ENCODE measurements at regions not wholly inside any gene's neighbourhood (a gene's known extent, or its start where the extent isn't known, plus 50 kb on each side); places are given as distances from the start of the nearest gene placed in this dataset.

DNA sequence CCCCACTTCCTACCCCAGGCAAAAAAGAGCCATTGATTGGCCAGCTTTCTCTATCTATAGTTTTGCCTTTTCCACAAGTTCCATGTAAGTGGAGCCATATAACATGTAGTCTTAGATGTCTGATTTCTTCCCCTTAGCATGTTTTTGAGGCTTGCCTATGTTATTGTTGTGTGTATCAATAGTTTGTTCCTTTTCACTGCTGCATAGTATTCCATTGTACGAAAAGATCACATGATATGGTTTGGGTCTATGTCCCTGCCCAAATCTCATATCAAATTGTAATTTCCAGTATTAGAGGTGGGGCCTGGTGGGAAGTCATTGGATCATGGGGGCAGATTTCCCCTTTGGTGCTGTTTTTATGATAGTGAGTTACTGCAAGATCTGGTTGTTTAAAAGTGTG lies 93.6 kb upstream of the RFLNA start:
- H4K5ac ChIP-seq (ENCODE audit: insufficient read length, low read depth, low read length), result no peak overlapping the region
- no peak overlapping the region for H2BK120ac ChIP-seq (ENCODE audit: low read depth, low read length, poor library complexity, severe bottlenecking)
- WGBS (ENCODE audit: extremely low coverage, insufficient read length, low lambda C conversion rate), result no CpG with 5 or more reads among the region's 1 CpG
- no peak overlapping the region for H3K56ac ChIP-seq (ENCODE audit: insufficient read length, low read depth, low read length)
- H3K27me3 ChIP-seq (ENCODE audit: insufficient read depth, low read length), result no peaks in the 10 kb centered on the region
- no peak overlapping the region for H3K18ac ChIP-seq (ENCODE audit: insufficient read length, low read depth, low read length)
- Mint-ChIP-seq H3K36me3 (ENCODE audit: insufficient read depth in 1 of 3, low read depth in 3 of 3) (peaks cover 0 to 19% (median 4%) of the 10 kb centered on the region in 3 experiments; a peak in 5 of 7 replicates), H3K27ac (no peak overlapping the region), H3K4me3 (no peak overlapping the region), H3K9me3 (peaks cover 6 to 17% of the 10 kb centered on the region in 2 experiments), H3K4me1 (peaks cover 8% of the 10 kb centered on the region in 2 experiments), H3K27me3 (ENCODE audit: low read depth) (no peaks in the 10 kb centered on the region)
- H3K79me1 ChIP-seq (ENCODE audit: insufficient read depth, low read depth, low read length, poor library complexity, severe bottlenecking), result no peaks in the 10 kb centered on the region
- no peak overlapping the region for H3T11ph ChIP-seq (ENCODE audit: low read length)
- H3K23ac ChIP-seq (ENCODE audit: insufficient read length, low read depth, low read length), result no peak overlapping the region
- no peak overlapping the region for H4K8ac ChIP-seq (replicated peaks; ENCODE audit: insufficient read length, low read depth, low read length)
- H3K4me2 ChIP-seq (ENCODE audit: insufficient read depth, insufficient read length, low read length), result no peak overlapping the region
- TF ChIP-seq CTCF (conservative IDR thresholded peaks at IDR 0.05), result no peak
- H4K91ac ChIP-seq (ENCODE audit: insufficient read length, low read depth, low read length), result no peak overlapping the region
- no peaks in the 10 kb centered on the region for H3K4me1 ChIP-seq (ENCODE audit: insufficient read depth, low read length)
- no peaks in the 10 kb centered on the region for H4K20me1 ChIP-seq (ENCODE audit: control insufficient read depth, insufficient read depth, insufficient read length)
- H3K4ac ChIP-seq (ENCODE audit: low read depth, low read length), result no peak overlapping the region
- no peak for DNase-seq
- H2BK20ac ChIP-seq (ENCODE audit: low read depth, low read length, poor library complexity, severe bottlenecking), result no peak overlapping the region
- no peak overlapping the region for H3K9ac ChIP-seq (ENCODE audit: extremely low read depth, insufficient read length, low read length)
- no peaks in the 10 kb centered on the region for H3K9me3 ChIP-seq (ENCODE audit: control insufficient read depth, low read depth, low read length)
- no peak overlapping the region for H2AFZ ChIP-seq (ENCODE audit: low read length)
- H2BK5ac ChIP-seq (ENCODE audit: insufficient read length, low read length), result no peak overlapping the region
- H2BK15ac ChIP-seq (ENCODE audit: low read depth, low read length), result no peak overlapping the region
- H3K79me2 ChIP-seq (ENCODE audit: insufficient read depth, low read length), result no peaks in the 10 kb centered on the region
- H2AK5ac ChIP-seq (ENCODE audit: insufficient read length, low read length), result no peak overlapping the region
- H3K27ac ChIP-seq (ENCODE audit: insufficient read length, low read depth, low read length), result no peak overlapping the region
- H3K14ac ChIP-seq (ENCODE audit: insufficient read depth, low read length), result no peak overlapping the region
- no peaks in the 10 kb centered on the region for H3K23me2 ChIP-seq (ENCODE audit: insufficient read length, low read depth, low read length, poor library complexity, severe bottlenecking)
- no peak overlapping the region for H2BK12ac ChIP-seq (ENCODE audit: insufficient read length, low read depth, low read length)

Data from H9 (cell line).